IMR-90 (cell line): ENCODE measurements at regions not wholly inside any gene's neighbourhood (a gene's known extent, or its start where the extent isn't known, plus 50 kb on each side); places are given as distances from the start of the nearest gene placed in this dataset.

ENCODE experiments used
- FOS ChIP-seq: fragments of 150-350 bp; IDR thresholded peaks from 2 replicates; pipeline ENCODE4 v1.6.1; 2016; ENCODE audit warnings: low read depth, low read length
- POLR2A ChIP-seq: IDR thresholded peaks from 2 replicates; pipeline ENCODE4 v1.6.1; 2012; ENCODE audit warnings: mild to moderate bottlenecking, low read depth, low read length
- RAD21 ChIP-seq: IDR thresholded peaks from 2 replicates; pipeline ENCODE4 v1.6.1; 2012; ENCODE audit warnings: low read length, improper control_type of control experiment
- SMC3 ChIP-seq: fragments of 150-350 bp; IDR thresholded peaks from 2 replicates; pipeline ENCODE4 v1.6.1; 2016; ENCODE audit warnings: low read depth, mild to moderate bottlenecking, antibody characterized with exemption, low read length, moderate library complexity
- TF ChIP-seq, protein P1 (sequence below): conservative IDR thresholded peaks from 2 replicates; pipeline ENCODE4 v1.5.1; 2012; ENCODE audit warnings: mild to moderate bottlenecking, low read depth, low read length, improper control_type of control experiment
- TF ChIP-seq, protein P2 (sequence below): fragments of 150-350 bp; IDR thresholded peaks from 2 replicates; pipeline ENCODE4 v1.6.1; 2017; ENCODE audit warnings: mild to moderate bottlenecking, antibody characterized with exemption, low read length, low read depth

DNA sequence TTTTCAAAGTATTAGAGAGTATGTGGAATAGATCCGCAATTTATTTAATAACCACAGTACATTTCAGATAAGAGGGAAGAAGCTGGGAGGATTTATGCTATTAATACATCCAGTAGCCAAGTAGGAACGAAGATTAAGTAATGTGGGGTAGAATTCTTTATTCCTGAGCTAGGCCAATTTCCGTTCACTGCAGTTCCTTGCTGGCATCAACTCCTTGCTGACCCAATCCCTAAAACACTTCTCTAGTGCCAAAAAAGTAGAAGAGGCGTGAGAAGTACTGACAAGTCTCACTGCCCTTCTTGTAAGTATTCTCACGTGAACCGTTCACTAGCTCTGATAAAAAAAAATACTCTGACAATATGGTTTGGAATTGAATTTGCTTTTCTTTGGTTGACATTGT is 211.4 kb downstream of the EPHA4 start:
- TF ChIP-seq POLR2A (no peak), RAD21 (no peak), FOS (no peak), SMC3 (no peak)
- TF ChIP-seq, protein P1, sequence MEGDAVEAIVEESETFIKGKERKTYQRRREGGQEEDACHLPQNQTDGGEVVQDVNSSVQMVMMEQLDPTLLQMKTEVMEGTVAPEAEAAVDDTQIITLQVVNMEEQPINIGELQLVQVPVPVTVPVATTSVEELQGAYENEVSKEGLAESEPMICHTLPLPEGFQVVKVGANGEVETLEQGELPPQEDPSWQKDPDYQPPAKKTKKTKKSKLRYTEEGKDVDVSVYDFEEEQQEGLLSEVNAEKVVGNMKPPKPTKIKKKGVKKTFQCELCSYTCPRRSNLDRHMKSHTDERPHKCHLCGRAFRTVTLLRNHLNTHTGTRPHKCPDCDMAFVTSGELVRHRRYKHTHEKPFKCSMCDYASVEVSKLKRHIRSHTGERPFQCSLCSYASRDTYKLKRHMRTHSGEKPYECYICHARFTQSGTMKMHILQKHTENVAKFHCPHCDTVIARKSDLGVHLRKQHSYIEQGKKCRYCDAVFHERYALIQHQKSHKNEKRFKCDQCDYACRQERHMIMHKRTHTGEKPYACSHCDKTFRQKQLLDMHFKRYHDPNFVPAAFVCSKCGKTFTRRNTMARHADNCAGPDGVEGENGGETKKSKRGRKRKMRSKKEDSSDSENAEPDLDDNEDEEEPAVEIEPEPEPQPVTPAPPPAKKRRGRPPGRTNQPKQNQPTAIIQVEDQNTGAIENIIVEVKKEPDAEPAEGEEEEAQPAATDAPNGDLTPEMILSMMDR = no peak
- TF ChIP-seq, protein P2, sequence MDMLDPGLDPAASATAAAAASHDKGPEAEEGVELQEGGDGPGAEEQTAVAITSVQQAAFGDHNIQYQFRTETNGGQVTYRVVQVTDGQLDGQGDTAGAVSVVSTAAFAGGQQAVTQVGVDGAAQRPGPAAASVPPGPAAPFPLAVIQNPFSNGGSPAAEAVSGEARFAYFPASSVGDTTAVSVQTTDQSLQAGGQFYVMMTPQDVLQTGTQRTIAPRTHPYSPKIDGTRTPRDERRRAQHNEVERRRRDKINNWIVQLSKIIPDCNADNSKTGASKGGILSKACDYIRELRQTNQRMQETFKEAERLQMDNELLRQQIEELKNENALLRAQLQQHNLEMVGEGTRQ = no peak
